ENCODE measurements at regions not wholly inside any gene's neighbourhood (a gene's known extent, or its start where the extent isn't known, plus 50 kb on each side); places are given as distances from the start of the nearest gene placed in this dataset.
A peak's percentile ranks its signal among the peaks of the same experiment; 100 is the strongest.

GRCh38 chr14:71198687-71199086 is 291.4 kb downstream of the PCNX1 start:
- intact Hi-C loops (cut with DNase I; ENCODE audit: low total_unique reads), result no loop called here
- TF ChIP-seq POLR2A (IDR thresholded peaks at IDR 0.05) (no peak), EP300 (IDR thresholded peaks at IDR 0.05) (no peak), POLR2AphosphoS5 (IDR thresholded peaks at IDR 0.05) (peak in 1 of 3 donors; percentile 27)
- TF ChIP-seq, protein P1, sequence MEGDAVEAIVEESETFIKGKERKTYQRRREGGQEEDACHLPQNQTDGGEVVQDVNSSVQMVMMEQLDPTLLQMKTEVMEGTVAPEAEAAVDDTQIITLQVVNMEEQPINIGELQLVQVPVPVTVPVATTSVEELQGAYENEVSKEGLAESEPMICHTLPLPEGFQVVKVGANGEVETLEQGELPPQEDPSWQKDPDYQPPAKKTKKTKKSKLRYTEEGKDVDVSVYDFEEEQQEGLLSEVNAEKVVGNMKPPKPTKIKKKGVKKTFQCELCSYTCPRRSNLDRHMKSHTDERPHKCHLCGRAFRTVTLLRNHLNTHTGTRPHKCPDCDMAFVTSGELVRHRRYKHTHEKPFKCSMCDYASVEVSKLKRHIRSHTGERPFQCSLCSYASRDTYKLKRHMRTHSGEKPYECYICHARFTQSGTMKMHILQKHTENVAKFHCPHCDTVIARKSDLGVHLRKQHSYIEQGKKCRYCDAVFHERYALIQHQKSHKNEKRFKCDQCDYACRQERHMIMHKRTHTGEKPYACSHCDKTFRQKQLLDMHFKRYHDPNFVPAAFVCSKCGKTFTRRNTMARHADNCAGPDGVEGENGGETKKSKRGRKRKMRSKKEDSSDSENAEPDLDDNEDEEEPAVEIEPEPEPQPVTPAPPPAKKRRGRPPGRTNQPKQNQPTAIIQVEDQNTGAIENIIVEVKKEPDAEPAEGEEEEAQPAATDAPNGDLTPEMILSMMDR (IDR thresholded peaks at IDR 0.05), result no peak
- 42 to 61% (median 48%) methylated on average over 5 of the region's 5 CpGs for WGBS, 5 donors
- DNase-seq, result peak in 1 of 2 donors; percentile 35
- Histone ChIP-seq H3K4me1 (no peaks in the 10 kb centered on the region), H3K9me3 (no peaks in the 10 kb centered on the region), H3K4me3 (no peak overlapping the region), H3K27me3 (no peaks in the 10 kb centered on the region), H3K36me3 (no peaks in the 10 kb centered on the region), H3K27ac (no peak overlapping the region)

DNA sequence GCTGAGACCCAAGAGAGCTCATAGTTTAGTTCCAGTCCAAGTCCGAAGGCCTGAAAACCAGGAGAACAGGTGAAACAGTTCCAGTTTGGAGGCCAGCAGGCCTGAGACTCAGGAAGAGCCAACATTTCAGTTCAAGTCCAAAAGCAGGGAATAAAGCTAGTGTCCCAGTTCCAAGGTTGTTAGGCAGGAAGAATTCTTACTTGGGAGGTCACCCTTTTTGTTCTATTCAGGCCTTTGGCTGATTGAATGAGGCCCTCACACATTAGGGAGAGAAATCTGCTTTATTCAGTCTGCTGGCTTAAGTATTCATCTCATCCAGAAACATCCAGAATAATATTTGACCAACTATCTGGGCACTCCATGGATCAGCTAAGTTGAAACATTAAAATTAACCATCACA is 294.6 kb downstream of the PCNX1 start:
- no peak for DNase-seq
- intact Hi-C loops (cut with DNase I; ENCODE audit: low total_unique reads), result no loop called here
- Histone ChIP-seq H3K4me3 (no peak overlapping the region), H3K4me1 (no peaks in the 10 kb centered on the region), H3K27me3 (no peaks in the 10 kb centered on the region), H3K9me3 (no peaks in the 10 kb centered on the region), H3K27ac (no peak overlapping the region), H3K36me3 (no peaks in the 10 kb centered on the region)
- WGBS, 5 donors, result 92 to 100% (median 94%) methylated on average over 1 of the region's 1 CpG
- no peak for TF ChIP-seq EP300 (IDR thresholded peaks at IDR 0.05)
- no peak for TF ChIP-seq POLR2AphosphoS5 (IDR thresholded peaks at IDR 0.05)
- TF ChIP-seq POLR2A (IDR thresholded peaks at IDR 0.05), result no peak

DNA sequence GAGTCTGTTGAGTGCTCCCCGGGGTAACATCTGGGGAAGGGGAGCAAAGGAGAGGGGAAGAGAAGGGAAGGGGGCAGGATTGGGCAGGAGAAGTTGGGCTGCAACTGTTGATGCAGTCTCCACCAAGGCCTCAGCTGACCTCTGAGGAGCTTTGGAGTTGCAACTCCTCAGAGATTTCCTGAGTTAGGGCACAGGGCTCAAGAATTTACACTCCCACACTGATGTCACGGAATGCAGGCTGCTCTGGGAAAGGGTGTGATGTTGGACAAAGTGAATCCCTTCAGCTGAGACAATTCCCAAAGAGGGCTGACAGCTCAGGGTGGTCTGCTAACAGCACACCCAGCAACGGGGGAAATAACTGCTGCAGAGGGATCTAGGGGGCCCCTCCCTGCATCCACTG is 295.6 kb downstream of the PCNX1 start:
- Histone ChIP-seq H3K36me3 (no peaks in the 10 kb centered on the region), H3K27ac (no peak overlapping the region), H3K4me3 (no peak overlapping the region), H3K4me1 (no peaks in the 10 kb centered on the region), H3K27me3 (no peaks in the 10 kb centered on the region), H3K9me3 (no peaks in the 10 kb centered on the region)
- TF ChIP-seq POLR2AphosphoS5 (IDR thresholded peaks at IDR 0.05) (no peak), POLR2A (IDR thresholded peaks at IDR 0.05) (no peak), EP300 (IDR thresholded peaks at IDR 0.05) (no peak)
- TF ChIP-seq, protein P1 (IDR thresholded peaks at IDR 0.05), result no peak
- no peak for DNase-seq
- 61 to 72% (median 64%) methylated on average over 3 of the region's 3 CpGs for WGBS, 5 donors
- intact Hi-C loops (cut with DNase I; ENCODE audit: low total_unique reads), result no loop called here

GRCh38 chr14:71203306-71203705 is 296.0 kb downstream of the PCNX1 start:
- no peak for TF ChIP-seq EP300 (IDR thresholded peaks at IDR 0.05)
- TF ChIP-seq, protein P1 (IDR thresholded peaks at IDR 0.05), result no peak
- no peak for TF ChIP-seq POLR2AphosphoS5 (IDR thresholded peaks at IDR 0.05)
- TF ChIP-seq POLR2A (IDR thresholded peaks at IDR 0.05), result no peak
- no peak for DNase-seq
- 80 to 88% (median 85%) methylated on average over 6 of the region's 6 CpGs for WGBS, 5 donors

GRCh38 chr14:71204231-71204630 is 297.0 kb downstream of the PCNX1 start:
- WGBS, 5 donors, result 50 to 69% (median 67%) methylated on average over 2 of the region's 2 CpGs
- intact Hi-C loops (cut with DNase I; ENCODE audit: low total_unique reads), result no loop called here
- Histone ChIP-seq H3K27ac (no peak overlapping the region), H3K27me3 (no peaks in the 10 kb centered on the region), H3K36me3 (no peaks in the 10 kb centered on the region), H3K9me3 (no peaks in the 10 kb centered on the region), H3K4me1 (no peaks in the 10 kb centered on the region), H3K4me3 (no peak overlapping the region)
- no peak for TF ChIP-seq POLR2AphosphoS5 (IDR thresholded peaks at IDR 0.05)
- no peak for TF ChIP-seq POLR2A (IDR thresholded peaks at IDR 0.05)
- no peak for TF ChIP-seq EP300 (IDR thresholded peaks at IDR 0.05)
- TF ChIP-seq, protein P1 (IDR thresholded peaks at IDR 0.05), result no peak
- no peak for DNase-seq

More at GRCh38 chr14:71203306-71203705, 296.0 kb downstream of the PCNX1 start:
- Histone ChIP-seq H3K4me1 (no peaks in the 10 kb centered on the region), H3K36me3 (no peaks in the 10 kb centered on the region), H3K9me3 (no peaks in the 10 kb centered on the region), H3K27me3 (no peaks in the 10 kb centered on the region), H3K4me3 (no peak overlapping the region), H3K27ac (no peak overlapping the region)
- intact Hi-C loops (cut with DNase I; ENCODE audit: low total_unique reads), result no loop called here

Measured in stomach (tissue), 8 donors.